ENCODE measurements at regions not wholly inside any gene's neighbourhood (a gene's known extent, or its start where the extent isn't known, plus 50 kb on each side); places are given as distances from the start of the nearest gene placed in this dataset.
"Not testable (repeated sequence)": the region's sequence is repeated elsewhere in the genome, so short reads cannot be mapped to it uniquely, and the experiment has no call there.

DNA sequence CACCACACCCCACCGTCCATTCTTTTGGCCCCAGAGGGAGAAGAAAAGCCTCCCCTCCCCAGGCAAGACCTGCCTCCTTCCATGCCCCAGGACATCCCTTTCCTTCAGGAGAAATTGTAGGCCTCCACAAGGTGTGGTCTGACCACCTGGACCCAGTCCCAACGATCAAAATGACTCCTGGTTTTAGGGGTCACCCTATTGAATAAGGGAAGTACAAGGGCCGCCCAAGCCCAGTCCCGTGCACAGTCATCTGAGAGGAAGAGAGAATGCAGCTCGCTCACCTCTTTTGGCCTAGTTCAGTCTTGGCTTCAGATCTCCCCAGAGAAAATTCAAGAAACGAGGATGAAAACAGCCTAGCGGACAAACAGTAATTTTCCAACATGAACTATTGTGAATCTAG is 249.1 kb downstream of the UACA start:
- CTCF ChIA-PET (ENCODE audit: unreplicated experiment): no interaction called here
- H3K9me2 ChIP-seq (ENCODE audit: insufficient read depth, low read length): no peaks in the 10 kb centered on the region
- no peak overlapping the region for H3K4me2 ChIP-seq (ENCODE audit: low read length)
- no peak overlapping the region for H2AFZ ChIP-seq (ENCODE audit: low read length)
- no TSS peak for BruUV-seq (replicated peaks)
- TF ChIP-seq CTCF (conservative IDR thresholded peaks at IDR 0.05; ENCODE audit: low read length) (no peak), EZH2phosphoT487 (IDR thresholded peaks at IDR 0.05; ENCODE audit: borderline replicate concordance, low read depth, low read length) (no peak)
- no peak overlapping the region for H3K27ac ChIP-seq (ENCODE audit: low read depth, low read length, poor library complexity, severe bottlenecking)
- intact Hi-C loops (cut with micrococcal nuclease; ENCODE audit: unreplicated experiment): loop anchor here (5.0 kb wide), 1 partner anchor 52 kb away; no protein-coding TSS in a partner anchor
- no peaks in the 10 kb centered on the region for H3K4me1 ChIP-seq (ENCODE audit: insufficient read depth, low read length, poor library complexity, severe bottlenecking)
- H4K20me1 ChIP-seq (ENCODE audit: insufficient read depth, low read length): no peaks in the 10 kb centered on the region
- no peaks in the 10 kb centered on the region for H3K79me2 ChIP-seq (ENCODE audit: insufficient read depth, low read depth, low read length)
- H3K4me3 ChIP-seq (ENCODE audit: low read depth, low read length, poor library complexity, severe bottlenecking): no peak overlapping the region
- H3K36me3 ChIP-seq (ENCODE audit: insufficient read depth, low read length): no peaks in the 10 kb centered on the region; the same call in 1 of the 2 replicates
- POLR2A ChIA-PET: interaction anchor here (1.0 kb wide), 1 partner anchor 10 kb away, joined by 3 read pairs; no protein-coding TSS in a partner anchor
- H3K9me3 ChIP-seq (ENCODE audit: low read length): peaks cover 23% of the 10 kb centered on the region; the same call in 1 of the 2 replicates
- DNase-seq (ENCODE audit: low spot score): no peak

GRCh38 chr15:70513819-70514218 is 249.5 kb downstream of the UACA start:
- Histone ChIP-seq H3K4me1 (ENCODE audit: insufficient read depth, low read length, poor library complexity, severe bottlenecking) (no peaks in the 10 kb centered on the region), H3K27ac (ENCODE audit: low read depth, low read length, poor library complexity, severe bottlenecking) (no peak overlapping the region), H3K79me2 (ENCODE audit: insufficient read depth, low read depth, low read length) (no peaks in the 10 kb centered on the region), H2AFZ (ENCODE audit: low read length) (no peak overlapping the region), H3K9me2 (ENCODE audit: insufficient read depth, low read length) (no peaks in the 10 kb centered on the region), H3K36me3 (ENCODE audit: insufficient read depth, low read length) (no peaks in the 10 kb centered on the region; the same call in 1 of the 2 replicates), H3K4me3 (ENCODE audit: low read depth, low read length, poor library complexity, severe bottlenecking) (no peak overlapping the region), H4K20me1 (ENCODE audit: insufficient read depth, low read length) (no peaks in the 10 kb centered on the region), H3K9me3 (ENCODE audit: low read length) (peaks cover 23% of the 10 kb centered on the region; the same call in 1 of the 2 replicates), H3K4me2 (ENCODE audit: low read length) (no peak overlapping the region)
- intact Hi-C loops (cut with micrococcal nuclease; ENCODE audit: unreplicated experiment): loop anchor here (5.0 kb wide), 1 partner anchor 52 kb away; no protein-coding TSS in a partner anchor
- no TSS peak for BruUV-seq (replicated peaks)
- ChIA-PET POLR2A (interaction anchor here (1.0 kb wide), 1 partner anchor 9 kb away, joined by 3 read pairs; no protein-coding TSS in a partner anchor), CTCF (ENCODE audit: unreplicated experiment) (interaction anchor here (1.4 kb wide), 1 partner anchor 9 kb away, joined by 4 read pairs; no protein-coding TSS in a partner anchor)
- no peak for DNase-seq (ENCODE audit: low spot score)
- TF ChIP-seq EZH2phosphoT487 (IDR thresholded peaks at IDR 0.05; ENCODE audit: borderline replicate concordance, low read depth, low read length) (no peak), CTCF (conservative IDR thresholded peaks at IDR 0.05; ENCODE audit: low read length) (no peak)

DNA sequence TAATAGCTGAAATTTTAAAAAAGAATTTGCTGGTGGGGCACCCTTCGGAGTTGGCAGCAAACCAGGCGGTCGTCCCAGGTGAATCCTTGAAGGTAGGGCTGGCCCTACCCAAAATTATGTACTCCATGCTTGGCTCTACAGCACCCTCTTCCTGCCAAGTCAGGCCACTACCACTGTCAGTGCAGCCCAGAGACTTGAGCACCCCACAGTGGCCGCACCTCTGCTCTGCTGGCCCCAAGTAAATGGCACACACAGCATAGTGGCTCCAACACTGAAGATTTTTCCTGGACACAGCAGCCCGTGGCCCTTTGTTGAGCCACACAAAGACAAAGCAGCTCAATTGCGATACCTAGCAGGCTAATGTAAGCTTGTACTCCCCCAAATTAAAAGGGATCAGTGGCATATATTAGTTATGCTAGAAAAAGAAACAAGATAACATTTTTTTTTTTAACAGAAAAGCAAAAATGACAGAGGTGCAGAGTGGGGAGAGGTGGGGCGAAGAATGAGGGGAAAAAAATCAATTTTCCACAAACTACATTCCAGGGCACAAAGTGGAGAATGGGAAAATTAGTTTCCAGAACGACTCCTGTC is 250.5 kb downstream of the UACA start:
- no peak overlapping the region for H3K27ac ChIP-seq (ENCODE audit: low read depth, low read length, poor library complexity, severe bottlenecking)
- TF ChIP-seq CTCF (conservative IDR thresholded peaks at IDR 0.05; ENCODE audit: low read length) (peak; percentile 100), EZH2phosphoT487 (IDR thresholded peaks at IDR 0.05; ENCODE audit: borderline replicate concordance, low read depth, low read length) (no peak)
- no peak overlapping the region for H2AFZ ChIP-seq (ENCODE audit: low read length)
- intact Hi-C loops (cut with micrococcal nuclease; ENCODE audit: unreplicated experiment): loop anchor here (1.0 to 5.0 kb wide), 2 partner anchors 25 to 51 kb away; no protein-coding TSS in a partner anchor
- peak; percentile 84 for DNase-seq (ENCODE audit: low spot score)
- H4K20me1 ChIP-seq (ENCODE audit: insufficient read depth, low read length): no peaks in the 10 kb centered on the region
- POLR2A ChIA-PET: interaction anchor here (1.1 kb wide), 1 partner anchor 10 kb away, joined by 3 read pairs; no protein-coding TSS in a partner anchor
- BruUV-seq (replicated peaks): no TSS peak
- no peak overlapping the region for H3K4me3 ChIP-seq (ENCODE audit: low read depth, low read length, poor library complexity, severe bottlenecking)
- H3K4me2 ChIP-seq (ENCODE audit: low read length): no peak overlapping the region
- CTCF ChIA-PET (ENCODE audit: unreplicated experiment): interaction anchor here (1.4 kb wide), 1 partner anchor 8 kb away, joined by 4 read pairs; no protein-coding TSS in a partner anchor
- H3K79me2 ChIP-seq (ENCODE audit: insufficient read depth, low read depth, low read length): no peaks in the 10 kb centered on the region
- H3K9me2 ChIP-seq (ENCODE audit: insufficient read depth, low read length): no peaks in the 10 kb centered on the region
- H3K9me3 ChIP-seq (ENCODE audit: low read length): peaks cover 23% of the 10 kb centered on the region; the same call in 1 of the 2 replicates
- H3K36me3 ChIP-seq (ENCODE audit: insufficient read depth, low read length): no peaks in the 10 kb centered on the region; the same call in 1 of the 2 replicates
- peaks cover 3% of the 10 kb centered on the region for H3K4me1 ChIP-seq (ENCODE audit: insufficient read depth, low read length, poor library complexity, severe bottlenecking)

DNA sequence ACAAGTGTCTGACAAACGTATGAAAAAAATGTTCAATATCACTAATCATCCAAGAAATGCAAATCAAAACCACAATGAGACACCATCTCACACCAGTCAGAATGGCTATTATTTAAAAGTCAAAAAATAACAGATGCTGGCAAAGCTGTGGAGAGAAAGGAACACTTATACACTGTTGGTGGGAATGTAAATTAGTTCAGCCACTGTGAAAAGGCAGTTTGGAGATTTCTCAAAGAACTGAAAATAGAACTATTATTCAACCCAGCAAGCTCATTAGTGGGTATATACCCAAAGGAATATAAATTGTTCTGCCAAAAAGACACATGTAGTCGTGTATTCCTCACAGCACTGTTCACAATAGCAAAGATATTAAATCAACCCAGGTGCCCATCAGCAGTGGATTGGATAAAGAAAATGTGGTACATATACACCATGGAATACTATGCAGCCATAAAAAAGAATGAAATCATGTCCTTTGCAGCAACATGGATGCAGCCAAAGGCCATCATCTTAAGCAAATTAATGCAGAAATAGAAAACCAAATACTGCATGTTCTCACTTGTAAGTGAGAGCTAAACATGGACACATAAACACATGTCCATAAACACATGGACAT is 251.3 kb downstream of the UACA start:
- BruUV-seq (replicated peaks); H4K20me1 ChIP-seq (ENCODE audit: insufficient read depth, low read length); CTCF ChIA-PET (ENCODE audit: unreplicated experiment); H3K9me2 ChIP-seq (ENCODE audit: insufficient read depth, low read length); H3K4me1 ChIP-seq (ENCODE audit: insufficient read depth, low read length, poor library complexity, severe bottlenecking); H3K27ac ChIP-seq (ENCODE audit: low read depth, low read length, poor library complexity, severe bottlenecking); H2AFZ ChIP-seq (ENCODE audit: low read length); DNase-seq (ENCODE audit: low spot score); H3K36me3 ChIP-seq (ENCODE audit: insufficient read depth, low read length); H3K4me2 ChIP-seq (ENCODE audit: low read length); H3K79me2 ChIP-seq (ENCODE audit: insufficient read depth, low read depth, low read length); H3K4me3 ChIP-seq (ENCODE audit: low read depth, low read length, poor library complexity, severe bottlenecking): not testable (repeated sequence)
- POLR2A ChIA-PET: interaction anchor here (1.1 kb wide), 1 partner anchor 9 kb away, joined by 3 read pairs; no protein-coding TSS in a partner anchor
- intact Hi-C loops (cut with micrococcal nuclease; ENCODE audit: unreplicated experiment): loop anchor here (1.0 to 5.0 kb wide), 2 partner anchors 24 to 50 kb away; no protein-coding TSS in a partner anchor
- peaks cover 23% of the 10 kb centered on the region; the same call in 1 of the 2 replicates for H3K9me3 ChIP-seq (ENCODE audit: low read length)

Measured in OCI-LY7 (cell line).